ENCODE measurements at regions not wholly inside any gene's neighbourhood (a gene's known extent, or its start where the extent isn't known, plus 50 kb on each side); places are given as distances from the start of the nearest gene placed in this dataset.

DNA sequence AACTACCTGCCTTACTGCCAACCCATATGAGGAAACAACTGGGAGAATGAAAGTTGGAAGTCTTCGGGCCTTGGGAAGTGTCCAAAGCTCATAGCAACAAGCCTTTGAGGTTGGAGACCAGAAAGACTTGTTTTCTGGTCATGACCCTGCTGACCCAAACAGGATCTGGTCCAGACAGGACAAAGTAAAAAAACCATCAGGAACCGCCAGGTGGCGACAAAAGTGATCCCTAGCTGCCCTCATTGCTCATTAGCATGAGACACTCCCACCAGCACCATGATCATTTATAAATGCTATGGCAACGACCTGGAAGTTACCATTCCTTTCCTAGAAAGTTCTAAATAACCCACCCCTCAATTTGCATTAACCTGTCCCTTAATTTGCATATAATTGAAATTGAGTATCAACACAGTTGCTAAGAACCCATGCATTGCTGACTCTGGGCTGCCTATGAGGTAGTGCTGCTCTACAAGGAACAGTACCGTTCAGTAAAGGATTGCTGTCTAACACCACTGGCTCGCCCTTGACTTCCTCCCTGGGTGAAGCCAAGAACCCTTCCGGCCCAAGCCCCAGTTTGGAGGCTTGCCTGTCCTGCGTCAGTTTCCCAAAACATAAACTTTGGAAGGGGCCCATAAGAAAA, 89.0 kb downstream of the URB2 start (continued):
- TF ChIP-seq TAF1 (IDR thresholded peaks at IDR 0.05; ENCODE audit: borderline replicate concordance, low read depth, low read length) (no peak), FOSL2 (IDR thresholded peaks at IDR 0.05; ENCODE audit: borderline replicate concordance, low read depth) (no peak)
- TF ChIP-seq, protein P1, sequence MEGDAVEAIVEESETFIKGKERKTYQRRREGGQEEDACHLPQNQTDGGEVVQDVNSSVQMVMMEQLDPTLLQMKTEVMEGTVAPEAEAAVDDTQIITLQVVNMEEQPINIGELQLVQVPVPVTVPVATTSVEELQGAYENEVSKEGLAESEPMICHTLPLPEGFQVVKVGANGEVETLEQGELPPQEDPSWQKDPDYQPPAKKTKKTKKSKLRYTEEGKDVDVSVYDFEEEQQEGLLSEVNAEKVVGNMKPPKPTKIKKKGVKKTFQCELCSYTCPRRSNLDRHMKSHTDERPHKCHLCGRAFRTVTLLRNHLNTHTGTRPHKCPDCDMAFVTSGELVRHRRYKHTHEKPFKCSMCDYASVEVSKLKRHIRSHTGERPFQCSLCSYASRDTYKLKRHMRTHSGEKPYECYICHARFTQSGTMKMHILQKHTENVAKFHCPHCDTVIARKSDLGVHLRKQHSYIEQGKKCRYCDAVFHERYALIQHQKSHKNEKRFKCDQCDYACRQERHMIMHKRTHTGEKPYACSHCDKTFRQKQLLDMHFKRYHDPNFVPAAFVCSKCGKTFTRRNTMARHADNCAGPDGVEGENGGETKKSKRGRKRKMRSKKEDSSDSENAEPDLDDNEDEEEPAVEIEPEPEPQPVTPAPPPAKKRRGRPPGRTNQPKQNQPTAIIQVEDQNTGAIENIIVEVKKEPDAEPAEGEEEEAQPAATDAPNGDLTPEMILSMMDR (IDR thresholded peaks at IDR 0.05), result peak; percentile 63

GRCh38 chr1:229716069-229716468, 90.0 kb downstream of the URB2 start:
- 57% methylated on average over 10 of the region's 10 CpGs for WGBS (ENCODE audit: low lambda C conversion rate)
- H3K79me2 ChIP-seq (ENCODE audit: insufficient read depth), result no peaks in the 10 kb centered on the region
- no peaks in the 10 kb centered on the region for H3F3A ChIP-seq (replicated peaks; ENCODE audit: insufficient read depth)
- no peaks in the 10 kb centered on the region for H3K27me3 ChIP-seq (ENCODE audit: insufficient read depth)
- no peak overlapping the region for H3K27ac ChIP-seq (ENCODE audit: low read depth in 2 of 2, low read length in 1 of 2)
- no peak overlapping the region for H3K4me2 ChIP-seq
- no peak overlapping the region for H2AFZ ChIP-seq (ENCODE audit: low read depth)
- no peaks in the 10 kb centered on the region for H3K4me1 ChIP-seq (ENCODE audit: control insufficient read depth in 1 of 2, insufficient read depth in 2 of 2, low read depth in 1 of 2, low read length in 1 of 2)
- TF ChIP-seq FOXJ3 (CRISPR knock-in tag; IDR thresholded peaks at IDR 0.05) (no peak), JUND (IDR thresholded peaks at IDR 0.05) (no peak)
- H3K9me3 ChIP-seq, result no peaks in the 10 kb centered on the region
- no peaks in the 10 kb centered on the region for H4K20me1 ChIP-seq (ENCODE audit: insufficient read depth)
- no peak overlapping the region for H3K9ac ChIP-seq
- ChIA-PET POLR2A (no interaction called here), CTCF (no interaction called here)
- H3K9me2 ChIP-seq, result no peaks in the 10 kb centered on the region
- no peak for DNase-seq
- no peaks in the 10 kb centered on the region for H3K36me3 ChIP-seq (replicated peaks in 1 of 2; ENCODE audit: control insufficient read depth in 1 of 2, insufficient read depth in 2 of 2, low read length in 1 of 2)
- H3K4me3 ChIP-seq (ENCODE audit: low read depth in 2 of 2, low read length in 1 of 2), result no peak overlapping the region

DNA sequence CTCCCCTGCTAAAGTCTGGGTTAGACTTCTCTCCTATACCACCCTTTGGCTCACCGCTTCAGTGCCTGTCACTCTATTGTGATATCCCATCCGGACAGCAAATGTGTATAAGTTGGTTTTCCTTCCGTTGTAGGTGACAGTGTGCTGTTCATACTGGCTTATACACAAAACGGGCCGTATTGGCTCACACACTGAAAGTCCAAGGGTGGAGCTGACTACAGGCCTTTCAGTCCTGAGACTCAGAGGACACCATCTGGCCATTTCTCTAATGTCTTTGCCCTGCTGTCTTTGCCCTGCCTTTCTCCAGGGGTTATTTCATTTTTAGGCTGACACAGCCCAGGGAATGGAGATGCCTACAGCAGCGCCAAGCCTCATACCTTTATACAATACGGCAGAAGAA, 90.7 kb downstream of the URB2 start:
- no peaks in the 10 kb centered on the region for H3K9me3 ChIP-seq
- no peaks in the 10 kb centered on the region for H3K4me1 ChIP-seq (ENCODE audit: control insufficient read depth in 1 of 2, insufficient read depth in 2 of 2, low read depth in 1 of 2, low read length in 1 of 2)
- ChIA-PET CTCF (interaction anchor here (0.6 kb wide), 1 partner anchor 498 kb away, joined by 3 read pairs; no protein-coding TSS in a partner anchor), POLR2A (no interaction called here)
- no peaks in the 10 kb centered on the region for H4K20me1 ChIP-seq (ENCODE audit: insufficient read depth)
- no peak for TF ChIP-seq NRF1 (IDR thresholded peaks at IDR 0.05; ENCODE audit: low read depth, low read length)
- no peak for TF ChIP-seq EP300 (IDR thresholded peaks at IDR 0.05; ENCODE audit: borderline replicate concordance in 1 of 2, low read depth in 1 of 2, low read length in 1 of 2)
- H3K4me3 ChIP-seq (ENCODE audit: low read depth in 2 of 2, low read length in 1 of 2), result no peak overlapping the region
- DNase-seq, result no peak
- H3K79me2 ChIP-seq (ENCODE audit: insufficient read depth), result no peaks in the 10 kb centered on the region
- no peak overlapping the region for H3K27ac ChIP-seq (ENCODE audit: low read depth in 2 of 2, low read length in 1 of 2)
- H3K27me3 ChIP-seq (ENCODE audit: insufficient read depth), result no peaks in the 10 kb centered on the region
- H2AFZ ChIP-seq (ENCODE audit: low read depth), result no peak overlapping the region
- WGBS (ENCODE audit: low lambda C conversion rate), result 76% methylated on average over 7 of the region's 7 CpGs
- no peaks in the 10 kb centered on the region for H3K9me2 ChIP-seq
- H3K36me3 ChIP-seq (replicated peaks in 1 of 2; ENCODE audit: control insufficient read depth in 1 of 2, insufficient read depth in 2 of 2, low read length in 1 of 2), result no peaks in the 10 kb centered on the region
- H3K9ac ChIP-seq, result no peak overlapping the region
- H3F3A ChIP-seq (replicated peaks; ENCODE audit: insufficient read depth), result no peaks in the 10 kb centered on the region
- no peak overlapping the region for H3K4me2 ChIP-seq

All from SK-N-SH (cell line).